GM19025 (cell line): ENCODE measurements at regions not wholly inside any gene's neighbourhood (a gene's known extent, or its start where the extent isn't known, plus 50 kb on each side); places are given as distances from the start of the nearest gene placed in this dataset.

ENCODE experiments used
- ATAC-seq: cut with Tn5 transposase; IDR thresholded peaks from one replicate; pipeline ENCODE4 v1.9.1; 2021; ENCODE audit warnings: mild to moderate bottlenecking, low read depth, moderate library complexity; ENCODE audit not compliant: unreplicated experiment

DNA sequence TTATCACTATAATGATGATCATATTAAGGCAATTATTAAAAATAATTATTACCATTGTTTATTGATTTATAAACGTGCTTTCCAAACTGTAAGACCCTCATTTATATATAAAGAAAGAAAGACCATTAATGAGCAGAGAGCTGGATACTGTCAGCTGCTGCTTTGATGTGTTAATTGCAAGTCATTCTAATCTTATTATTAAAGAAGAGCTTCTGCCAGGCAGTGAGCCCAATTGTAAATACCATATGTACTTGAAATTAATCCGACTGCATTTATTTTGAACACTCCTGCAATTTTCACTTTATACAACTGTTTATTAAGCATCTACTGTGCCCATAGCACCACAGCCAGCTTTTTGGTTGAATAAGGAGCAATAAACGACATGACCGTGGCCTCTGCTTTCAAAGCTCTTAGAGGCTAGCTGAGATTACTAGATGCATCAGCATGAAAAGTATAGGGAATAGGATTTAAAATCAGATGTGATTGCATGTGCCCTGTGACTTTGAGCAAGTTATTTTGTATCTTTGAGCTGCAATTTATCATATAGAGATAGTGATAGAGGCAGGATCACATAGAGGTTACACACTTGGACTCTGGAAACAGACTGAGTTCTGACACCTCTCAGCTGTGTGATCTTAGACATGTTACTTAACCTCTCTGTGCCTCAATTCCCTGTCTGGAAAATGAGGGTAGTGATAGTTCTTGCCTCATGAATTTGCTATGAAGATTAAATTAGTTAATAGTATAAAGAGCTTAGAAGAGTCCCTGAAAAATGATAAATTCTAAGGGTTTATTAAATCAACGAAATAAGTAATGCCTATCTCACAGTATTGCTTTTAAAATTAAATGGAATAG, 83.4 kb downstream of the MYCN start:
- no peak for ATAC-seq

DNA sequence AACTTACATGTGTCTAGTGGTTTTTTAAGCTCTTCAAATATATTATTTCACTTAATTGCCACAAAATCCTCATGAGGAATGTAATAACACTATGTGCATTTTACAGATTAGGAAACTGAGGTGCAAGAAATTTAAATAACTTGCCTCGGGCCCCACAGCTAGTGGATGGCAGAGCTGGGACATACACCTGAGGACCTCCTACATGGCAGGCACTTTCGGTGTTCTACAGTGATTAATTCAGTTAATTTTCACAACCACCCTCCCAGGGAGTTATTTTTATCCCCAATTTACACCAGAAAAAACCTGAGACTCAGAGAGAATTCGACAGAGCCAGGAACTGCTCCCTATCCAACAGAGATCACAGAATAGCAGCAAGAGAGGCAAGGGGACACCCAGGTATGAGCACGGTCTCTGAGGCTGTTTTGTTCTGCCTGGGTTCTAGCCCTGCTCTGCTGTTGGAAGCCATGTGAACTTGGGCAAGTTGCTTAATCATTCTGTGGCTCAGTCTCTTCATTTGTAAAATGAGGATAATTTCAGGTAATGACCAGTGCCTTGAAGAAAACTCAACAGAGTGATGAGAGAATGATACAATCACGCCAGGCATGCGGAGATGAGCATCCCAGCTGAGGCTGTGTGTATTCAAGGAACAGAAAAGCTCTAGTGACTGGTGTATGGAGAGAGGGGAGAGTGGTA, 82.3 kb downstream of the MYCN start:
- no peak for ATAC-seq

DNA sequence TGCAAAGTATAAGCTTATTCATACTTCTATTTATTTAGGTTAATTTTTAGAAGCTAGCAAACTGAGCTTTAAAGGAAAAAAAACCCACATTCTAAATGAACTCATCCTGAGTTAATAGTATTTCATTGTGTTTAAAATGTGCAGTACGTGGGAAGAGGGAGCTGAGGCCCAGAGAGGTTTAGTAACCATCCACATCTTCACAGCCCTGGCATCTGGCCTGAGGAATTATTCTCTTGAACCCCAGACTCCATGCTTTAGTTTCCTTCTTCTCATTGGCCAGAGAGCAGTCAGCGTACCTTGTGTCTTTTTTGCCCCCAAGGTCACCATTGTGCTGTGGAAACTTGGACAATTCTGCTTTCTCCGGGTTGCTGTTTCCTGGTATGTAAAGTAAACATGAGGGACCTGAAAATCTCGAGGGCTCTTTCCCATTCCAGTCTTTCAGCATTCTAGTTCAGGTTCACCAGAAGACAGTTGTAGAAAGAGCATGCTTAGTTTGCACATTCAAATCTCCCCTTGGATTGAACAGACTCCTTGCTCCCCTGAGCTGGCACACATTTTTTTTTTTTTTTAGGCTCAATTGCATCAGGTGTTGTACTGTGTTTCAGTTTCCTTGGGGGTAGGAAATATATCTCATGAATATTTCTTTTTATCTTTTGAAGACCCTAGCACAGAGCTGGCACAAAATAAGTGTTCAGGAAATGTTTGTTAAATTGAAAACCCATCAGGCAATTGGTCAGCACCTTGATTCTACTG, 81.4 kb downstream of the MYCN start:
- ATAC-seq = no peak

DNA sequence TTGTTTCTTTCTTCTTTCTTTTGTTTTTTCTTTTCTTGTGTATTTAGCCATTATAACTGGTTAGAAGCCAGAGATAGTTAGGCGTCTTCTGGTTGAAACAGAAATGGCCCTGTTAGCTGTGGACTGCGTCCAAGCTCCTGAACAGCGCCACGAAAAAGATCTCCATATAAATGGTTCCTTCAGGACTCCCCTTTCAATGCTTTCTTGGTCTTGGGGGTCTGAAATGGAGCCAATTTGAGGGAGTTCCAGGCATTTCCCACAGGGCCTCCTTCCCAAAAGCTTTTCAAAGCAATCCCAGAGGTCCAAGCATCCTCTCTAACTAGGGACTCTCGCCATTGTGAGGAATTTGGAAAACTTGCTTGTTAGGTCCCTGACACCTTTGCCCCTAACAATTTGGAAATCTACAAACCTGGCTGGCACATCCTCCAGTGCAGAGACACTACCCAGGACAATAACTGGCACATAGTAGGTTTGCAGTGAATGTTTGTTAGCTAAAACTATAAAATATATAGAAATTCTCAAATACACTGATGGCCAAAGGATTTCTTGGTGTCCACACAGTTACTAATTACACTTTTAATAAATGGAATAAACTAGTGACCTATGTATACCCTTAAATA, 80.1 kb downstream of the MYCN start:
- no peak for ATAC-seq

DNA sequence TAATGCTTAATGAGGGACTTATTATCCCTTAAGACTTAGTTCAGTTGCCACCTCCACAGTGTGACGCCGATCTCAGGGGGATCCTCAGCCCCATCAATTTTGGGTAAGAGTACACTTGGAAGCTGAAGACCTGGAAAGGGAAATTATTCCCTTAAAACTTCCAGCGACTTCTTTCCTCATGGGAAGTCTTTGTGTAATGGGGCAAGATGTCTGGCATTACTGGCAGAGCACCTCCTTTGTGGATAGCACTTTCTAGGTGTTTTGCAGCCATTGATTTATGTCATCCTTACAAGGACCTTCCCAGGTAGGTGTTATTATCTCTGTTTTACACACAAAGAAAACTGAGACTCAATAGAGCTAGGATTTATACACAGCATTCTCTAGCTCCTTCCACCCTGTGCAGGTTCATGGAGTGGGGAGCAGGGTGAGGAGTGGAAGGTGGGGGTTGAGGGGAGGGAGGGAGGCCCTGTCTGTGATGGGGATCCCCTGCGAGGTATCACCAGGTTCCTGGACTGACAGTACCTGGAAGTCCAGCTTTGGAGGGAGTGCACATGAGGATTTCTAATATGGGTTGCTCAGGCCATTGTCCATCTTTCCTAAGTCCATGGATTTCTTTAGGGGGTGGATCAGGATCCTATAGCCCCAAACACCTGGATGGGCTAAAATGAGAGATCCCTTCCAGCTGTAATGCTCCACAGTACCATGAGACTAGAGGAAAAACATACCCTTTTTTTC, 79.4 kb downstream of the MYCN start:
- no peak for ATAC-seq

DNA sequence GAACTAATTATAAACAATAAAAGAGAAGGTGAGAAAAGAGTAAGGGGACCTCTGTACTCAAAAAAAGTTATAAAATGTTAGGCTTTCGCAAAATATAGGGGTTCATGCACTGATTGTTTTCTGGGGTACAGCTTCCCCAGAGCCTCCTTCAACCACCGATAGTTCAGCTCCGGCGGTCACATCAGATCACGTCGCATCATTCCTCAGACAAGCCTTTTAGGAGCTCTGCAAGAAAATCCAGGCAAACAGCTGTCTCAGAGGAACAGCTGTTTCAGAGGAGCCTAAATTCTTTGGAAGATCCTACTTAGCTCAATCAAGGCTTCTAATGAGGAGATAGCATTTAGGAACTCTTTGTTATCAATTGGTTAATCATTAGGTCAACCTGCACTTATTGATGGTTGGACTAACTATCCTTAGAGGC, 78.7 kb downstream of the MYCN start:
- no peak for ATAC-seq

DNA sequence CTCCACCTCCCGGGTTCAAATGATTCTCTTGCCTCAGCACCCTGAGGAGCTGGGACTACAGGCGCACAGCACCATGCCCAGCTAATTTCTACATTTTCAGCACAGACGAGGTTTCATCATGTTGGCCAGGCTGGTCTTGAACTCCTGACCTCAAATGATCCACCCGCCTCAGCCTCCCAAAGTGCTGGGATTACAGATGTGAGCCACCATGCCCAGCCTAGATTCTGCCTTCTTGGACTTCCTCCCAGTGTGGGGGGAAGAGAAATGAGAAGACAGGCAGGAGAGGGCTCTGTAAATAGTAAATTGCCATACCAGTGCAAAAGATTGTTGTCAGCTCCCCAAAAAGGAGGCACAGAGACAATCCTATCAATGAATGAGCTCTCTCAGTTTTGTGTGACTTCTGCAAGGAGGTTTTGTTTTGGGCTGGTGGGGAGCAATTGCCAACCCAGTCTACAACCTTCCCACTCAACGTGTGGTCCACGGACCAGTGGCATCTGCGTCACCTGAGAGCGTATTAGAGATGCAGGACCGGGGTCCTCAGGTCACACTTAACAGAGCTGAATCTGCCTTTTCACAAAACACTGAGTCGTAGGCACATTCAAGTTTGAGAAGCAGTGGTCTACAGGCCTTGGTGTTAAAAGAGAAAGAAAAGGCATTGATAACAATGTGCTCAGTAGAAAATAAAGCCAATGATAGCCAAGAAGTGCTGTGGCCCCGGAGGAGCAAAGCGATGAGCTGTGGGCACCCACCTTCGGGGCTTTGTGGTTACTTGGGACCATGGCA, 78.1 kb downstream of the MYCN start:
- ATAC-seq = no peak

DNA sequence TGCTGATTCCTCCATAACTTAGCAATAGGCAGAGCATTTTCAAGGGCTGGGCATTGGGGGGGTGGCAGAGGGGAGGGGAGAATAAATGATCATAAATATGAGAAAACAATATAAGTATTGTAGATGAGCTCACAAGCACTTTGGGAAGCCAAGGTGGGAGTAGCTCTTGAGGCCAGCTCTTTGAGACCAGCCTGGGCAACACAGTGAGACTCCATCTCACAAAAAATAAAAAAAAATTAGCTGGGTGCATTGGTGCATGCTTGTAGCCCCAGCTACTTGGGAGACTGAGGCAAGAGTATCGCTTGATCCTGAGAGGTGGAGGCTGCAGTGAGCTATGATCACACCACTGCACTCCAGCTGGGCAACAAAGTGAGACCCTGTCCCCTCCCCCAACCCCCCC, 75.9 kb downstream of the MYCN start:
- ATAC-seq = no peak

DNA sequence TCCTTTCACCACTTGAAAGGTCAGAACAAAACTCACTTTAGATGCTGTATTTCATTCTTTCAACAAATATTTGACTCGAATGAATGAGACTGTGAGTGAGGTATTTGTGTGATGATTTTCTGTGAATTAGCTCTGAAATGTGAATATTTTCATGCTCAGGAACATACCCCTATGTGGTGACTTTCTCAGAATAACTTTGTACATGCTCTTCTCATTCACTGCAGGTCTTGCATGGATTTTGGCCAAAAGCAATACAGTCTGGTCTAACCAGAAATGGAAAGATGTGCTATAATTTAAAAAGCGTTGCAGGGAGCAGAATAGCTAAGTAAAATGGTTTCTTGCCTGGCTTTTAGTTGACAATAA, 75.5 kb downstream of the MYCN start:
- ATAC-seq = no peak

DNA sequence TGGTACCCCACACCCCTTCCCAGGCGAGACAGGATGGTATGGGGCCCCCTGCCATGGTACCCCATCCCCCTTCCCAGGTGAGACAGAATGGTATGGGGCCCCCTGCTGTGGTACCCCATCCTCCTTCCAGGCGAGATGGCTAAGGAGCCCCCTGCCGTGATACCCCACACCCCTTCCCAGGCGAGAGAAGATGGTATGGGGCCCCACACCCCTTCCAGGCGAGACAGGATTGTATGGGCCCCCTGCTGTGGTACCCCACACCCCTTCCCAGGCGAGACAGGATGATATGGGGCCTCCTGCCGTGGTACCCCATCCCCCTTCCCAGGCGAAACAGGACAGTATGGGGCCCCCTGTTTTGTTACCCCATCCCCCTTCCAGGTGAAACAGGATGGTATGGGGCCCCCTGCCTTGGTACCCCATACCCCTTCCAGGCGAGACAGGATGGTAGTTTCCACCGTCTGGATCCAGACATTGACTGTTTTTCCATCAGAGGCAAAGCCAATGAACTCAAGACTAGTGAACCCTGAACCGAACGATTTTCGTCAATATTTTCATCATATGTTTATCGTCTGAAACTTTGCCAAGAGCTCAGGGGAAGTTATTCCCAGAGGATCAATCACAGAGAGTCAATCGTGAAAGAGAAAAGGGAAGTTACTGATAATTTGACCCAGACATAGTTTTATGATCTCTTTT, 75.0 kb downstream of the MYCN start:
- ATAC-seq = no peak

DNA sequence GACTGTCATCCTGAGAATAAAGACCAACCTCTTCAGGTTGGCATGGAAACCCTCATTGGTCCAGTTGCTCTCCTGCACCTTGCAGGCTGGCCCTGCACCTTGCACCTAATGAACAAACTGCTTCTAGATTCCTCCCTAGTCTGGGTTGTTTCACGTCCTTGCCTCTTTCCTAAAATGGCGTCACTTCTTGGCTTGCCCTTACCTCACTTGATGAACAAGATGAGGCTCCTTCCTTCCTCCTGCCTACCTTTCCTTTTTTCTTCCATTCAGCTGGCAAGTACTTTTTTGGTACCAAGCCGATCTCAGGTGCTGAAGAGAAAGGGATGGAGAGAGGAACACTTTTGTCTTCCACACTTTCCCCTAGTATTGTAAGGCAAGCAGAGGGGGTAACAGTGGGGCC, 74.5 kb downstream of the MYCN start:
- no peak for ATAC-seq

DNA sequence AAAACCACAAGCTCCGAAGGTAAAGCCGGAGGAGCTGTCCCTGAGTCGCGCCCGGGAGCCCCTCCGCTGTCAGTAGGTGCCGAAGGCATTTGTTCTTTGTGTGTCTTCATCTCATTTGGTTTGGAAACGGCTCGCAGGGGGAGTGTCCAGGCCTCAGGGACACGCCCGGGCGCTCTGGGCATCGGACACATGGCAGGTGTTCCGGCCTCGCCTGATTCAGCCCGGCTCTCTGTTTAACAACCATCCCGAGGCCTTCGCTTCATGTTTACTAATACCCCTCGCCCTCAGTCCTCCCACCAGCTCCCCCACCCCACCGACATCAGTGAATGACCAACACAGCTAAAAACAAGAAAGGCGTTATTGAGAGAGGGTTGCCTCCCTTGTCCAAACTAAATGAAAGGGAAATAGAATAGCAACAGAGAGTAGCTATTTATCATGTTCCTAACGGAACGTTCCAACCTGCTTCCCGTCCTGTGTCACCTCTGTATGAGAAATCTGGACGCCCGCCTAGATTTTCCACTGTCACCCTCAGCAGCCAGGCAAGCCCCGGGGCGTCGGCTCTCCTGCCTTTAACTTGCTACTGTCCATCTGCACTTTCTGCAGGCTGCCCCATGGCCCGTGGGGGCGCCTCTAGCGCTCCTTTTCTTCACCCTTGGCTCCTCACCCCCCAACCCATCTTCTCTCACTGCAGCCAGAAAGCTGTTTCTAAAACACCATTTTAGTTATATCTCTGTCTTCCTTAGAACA, 73.9 kb downstream of the MYCN start:
- no peak for ATAC-seq

DNA sequence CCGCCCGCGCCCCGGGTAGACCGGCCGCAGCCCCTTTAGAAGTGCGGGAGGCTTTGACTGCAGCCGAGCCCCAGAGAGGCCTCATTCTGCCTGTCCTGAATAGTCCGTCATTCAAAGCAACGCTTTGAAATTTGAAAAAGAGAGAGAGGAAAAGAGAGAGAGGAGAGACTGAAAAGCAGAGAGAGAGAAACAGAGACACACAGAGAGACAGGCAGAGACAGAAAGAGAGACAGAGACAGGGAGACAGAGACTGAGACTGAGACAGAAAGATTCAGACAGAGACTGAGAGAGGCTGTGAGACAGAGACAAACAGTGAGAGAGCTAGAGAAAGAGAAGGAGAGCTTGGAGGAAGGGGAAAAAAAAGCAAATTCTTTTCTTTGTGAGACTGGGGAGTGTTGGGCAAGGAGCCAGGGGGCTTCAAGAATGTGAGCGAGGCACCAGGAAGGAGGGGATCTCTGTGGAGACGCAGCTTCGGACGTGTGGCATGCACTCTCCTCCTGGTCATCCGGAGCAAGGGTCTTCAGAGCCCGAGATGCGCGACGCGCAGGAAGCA, 73.1 kb downstream of the MYCN start:
- ATAC-seq = no peak

DNA sequence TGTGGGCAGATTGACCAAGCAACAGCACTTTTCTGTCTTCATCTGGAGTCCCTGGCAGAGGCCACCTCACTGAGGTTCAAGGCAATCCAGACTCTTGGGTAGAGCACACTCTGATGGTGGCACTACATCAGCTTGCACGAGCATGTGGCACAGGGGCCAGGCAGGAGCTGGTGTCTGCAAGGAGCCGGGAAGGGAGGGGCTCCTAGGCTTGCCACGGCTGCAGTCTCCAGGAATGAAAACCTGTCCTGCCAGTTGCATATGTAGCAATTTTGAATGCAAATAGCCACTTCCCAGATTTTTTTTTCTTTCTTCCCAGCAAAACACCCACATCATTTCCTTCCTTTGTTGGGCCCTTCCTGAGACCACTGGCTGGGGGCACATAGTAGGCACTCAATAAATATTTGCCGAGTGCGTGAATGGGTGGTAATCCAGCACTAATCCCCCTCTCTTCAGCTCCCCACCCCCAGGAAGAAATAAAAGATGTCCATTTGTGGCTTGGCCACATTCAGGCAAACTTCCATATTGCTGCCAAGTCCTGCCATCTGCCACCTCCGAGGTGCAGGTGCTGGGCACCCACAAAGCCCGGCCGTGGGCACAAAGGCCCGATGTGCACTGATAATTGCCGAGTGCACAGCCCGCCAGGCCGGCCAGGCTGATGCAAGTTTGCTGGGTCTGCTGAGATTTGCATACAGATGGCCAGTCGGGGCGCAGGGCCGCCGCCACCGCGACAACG, 72.4 kb downstream of the MYCN start:
- ATAC-seq = no peak

DNA sequence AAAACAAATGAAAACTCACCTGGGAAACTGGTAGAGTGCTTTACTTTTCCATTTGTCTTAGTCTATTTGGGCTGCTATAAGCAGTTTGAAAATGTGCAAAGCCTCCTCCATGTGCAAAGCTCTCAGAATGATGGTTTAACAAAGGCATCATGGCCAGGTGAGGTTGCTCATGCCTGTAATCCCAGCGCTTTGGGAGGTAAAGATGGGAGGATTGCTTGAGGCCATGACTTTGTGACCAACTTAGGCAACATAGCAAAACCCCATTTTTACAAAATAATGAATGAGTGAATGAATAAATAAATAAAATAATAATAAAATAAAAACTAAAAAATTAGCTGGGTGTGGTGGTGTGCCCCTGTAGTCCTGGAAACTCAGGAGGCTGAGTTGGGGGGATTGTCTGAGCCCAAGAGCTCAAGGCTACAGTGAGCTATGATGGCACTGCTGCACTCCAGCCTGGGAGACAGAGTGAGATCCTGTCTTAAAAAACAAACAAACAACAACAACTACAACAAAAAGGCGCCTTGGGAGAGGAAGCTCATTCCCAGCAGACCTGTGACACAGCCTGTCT, 71.8 kb downstream of the MYCN start:
- no peak for ATAC-seq

DNA sequence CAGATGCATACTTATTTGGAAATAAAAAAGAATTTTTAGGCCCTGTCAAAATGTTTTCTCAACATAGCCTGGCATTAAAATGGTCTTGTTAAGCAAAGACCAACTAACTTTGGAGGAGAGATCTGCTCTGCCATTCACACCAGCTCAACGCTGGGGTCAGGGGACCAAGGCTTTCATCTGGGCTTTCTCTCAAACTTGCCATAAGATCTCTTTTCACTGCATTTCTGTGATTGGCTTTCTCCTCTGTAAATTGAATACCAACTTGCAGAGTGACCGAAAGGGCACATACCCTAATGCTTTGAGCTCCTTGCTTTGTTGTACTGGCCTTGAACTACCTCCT, 71.2 kb downstream of the MYCN start:
- no peak for ATAC-seq

DNA sequence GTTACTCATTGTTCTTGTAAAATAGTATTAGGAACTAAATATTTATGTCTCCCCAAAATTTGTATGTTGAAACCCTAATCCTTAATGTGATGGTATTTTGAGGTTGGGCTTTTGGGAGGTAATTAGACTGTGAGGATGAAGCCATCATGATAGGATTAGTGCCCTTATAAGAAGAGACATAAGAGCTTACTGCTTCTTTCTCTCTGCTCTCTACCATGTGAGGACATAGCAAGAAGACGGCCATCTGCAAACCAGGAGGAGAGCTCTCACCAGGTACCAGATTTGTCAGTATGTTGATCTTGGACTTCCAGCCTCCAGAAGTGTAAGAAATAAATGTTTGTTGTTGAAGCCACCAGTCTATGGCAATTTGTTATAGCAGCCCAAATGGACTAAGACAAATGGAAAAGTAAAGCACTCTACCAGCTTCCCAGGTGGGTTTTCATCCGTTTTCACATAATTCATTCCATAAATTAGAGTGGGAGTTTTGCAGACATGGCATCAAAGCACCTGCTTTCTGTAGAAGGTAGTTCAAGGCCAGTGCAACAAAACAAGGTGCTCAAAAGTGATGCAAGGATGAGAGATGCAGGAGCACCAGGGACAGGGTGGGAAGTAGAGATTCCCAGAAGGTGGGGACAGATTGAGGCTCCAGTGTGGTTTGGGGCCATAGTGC, 70.7 kb downstream of the MYCN start:
- ATAC-seq = no peak
